SK-MEL-5 (cell line): ENCODE measurements at regions not wholly inside any gene's neighbourhood (a gene's known extent, or its start where the extent isn't known, plus 50 kb on each side); places are given as distances from the start of the nearest gene placed in this dataset.

Experiments
- DNase-seq: peaks from one replicate; pipeline ENCODE4 v3.0.0-alpha.2; 2016; ENCODE audit warnings: low read depth, low spot score
- in situ Hi-C: cut with HindIII; loops from 2 replicates; pipeline ENCODE4 v1.10.0; 2016; ENCODE audit warnings: low sequenced_read_pairs, high pct_unique_total_duplicates, low pct_unique_long_range_greater_than_20kb
- small RNA-seq, 2 experiments: library from RNA; depleted of rRNA; stranded (forward); fragments of <200 nt; gene quantifications; one replicate each; pipeline ENCODE3, GENCODE V24; 2014

- no peak for DNase-seq
- in situ Hi-C loops, result no loop called here
Observed at GRCh38 chr2:111709321-111709720, 174.7 kb downstream of the ANAPC1 start.

- no peak for DNase-seq
- in situ Hi-C loops, result no loop called here
Observed at GRCh38 chr2:111710085-111710484, 173.9 kb downstream of the ANAPC1 start.

GRCh38 chr2:111710613-111711012 is 173.4 kb downstream of the ANAPC1 start:
- in situ Hi-C loops, result no loop called here
- DNase-seq, result no peak

- DNase-seq, result no peak
- in situ Hi-C loops, result no loop called here
Observed at GRCh38 chr2:111711270-111711669, 172.7 kb downstream of the ANAPC1 start.

GRCh38 chr2:111712361-111712760 is 171.6 kb downstream of the ANAPC1 start:
- in situ Hi-C loops, result no loop called here
- no peak for DNase-seq

- DNase-seq, result no peak
- in situ Hi-C loops, result no loop called here
Observed at GRCh38 chr2:111712940-111713515, 171.0 kb downstream of the ANAPC1 start.

GRCh38 chr2:111715987-111716904 is 167.7 kb downstream of the ANAPC1 start:
- DNase-seq, result no peak
- in situ Hi-C loops, result no loop called here

GRCh38 chr2:111716905-111717775 is 166.9 kb downstream of the ANAPC1 start:
- in situ Hi-C loops, result no loop called here
- DNase-seq, result no peak

Small RNAs in the stretch of these regions (small RNA-seq; reads per million reads assigned to genes)
- gene MIR4435-2, result 0 reads per million in 2 experiments
